ENCODE measurements at regions not wholly inside any gene's neighbourhood (a gene's known extent, or its start where the extent isn't known, plus 50 kb on each side); places are given as distances from the start of the nearest gene placed in this dataset.

DNA sequence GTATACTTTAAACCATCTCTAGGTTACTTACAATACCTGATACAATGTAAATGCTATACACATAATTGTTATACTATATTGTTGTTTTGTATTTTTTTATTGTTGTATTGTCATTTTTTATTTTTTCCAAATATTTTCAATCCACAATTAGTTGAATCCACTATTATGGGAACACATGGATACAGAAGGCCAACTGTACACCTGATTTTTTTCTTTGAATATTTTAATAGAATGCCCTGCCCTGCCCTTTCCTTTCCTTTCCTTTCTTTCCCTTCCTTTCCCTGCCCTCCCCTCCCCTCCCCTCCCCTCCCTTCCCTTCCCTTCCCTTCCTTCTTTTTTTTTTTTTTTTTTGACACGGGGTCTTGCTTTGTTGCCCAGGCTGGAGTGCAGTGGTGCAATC lies 120.2 kb downstream of the SLC4A3 start:
- TF ChIP-seq ELF4 (IDR thresholded peaks at IDR 0.05) (no peak), SUZ12 (IDR thresholded peaks at IDR 0.05) (no peak), FOXK2 (IDR thresholded peaks at IDR 0.05) (no peak), FOXM1 (IDR thresholded peaks at IDR 0.05; ENCODE audit: borderline replicate concordance) (no peak), CTBP1 (IDR thresholded peaks at IDR 0.05; ENCODE audit: borderline replicate concordance) (no peak), SP1 (IDR thresholded peaks at IDR 0.05) (no peak), FOXA1 (IDR thresholded peaks at IDR 0.05) (no peak), L3MBTL2 (conservative IDR thresholded peaks at IDR 0.05) (no peak), NFRKB (IDR thresholded peaks at IDR 0.05) (no peak), HDGF (IDR thresholded peaks at IDR 0.05; ENCODE audit: borderline replicate concordance) (no peak)
- TF ChIP-seq, protein P1, sequence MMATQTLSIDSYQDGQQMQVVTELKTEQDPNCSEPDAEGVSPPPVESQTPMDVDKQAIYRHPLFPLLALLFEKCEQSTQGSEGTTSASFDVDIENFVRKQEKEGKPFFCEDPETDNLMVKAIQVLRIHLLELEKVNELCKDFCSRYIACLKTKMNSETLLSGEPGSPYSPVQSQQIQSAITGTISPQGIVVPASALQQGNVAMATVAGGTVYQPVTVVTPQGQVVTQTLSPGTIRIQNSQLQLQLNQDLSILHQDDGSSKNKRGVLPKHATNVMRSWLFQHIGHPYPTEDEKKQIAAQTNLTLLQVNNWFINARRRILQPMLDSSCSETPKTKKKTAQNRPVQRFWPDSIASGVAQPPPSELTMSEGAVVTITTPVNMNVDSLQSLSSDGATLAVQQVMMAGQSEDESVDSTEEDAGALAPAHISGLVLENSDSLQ (IDR thresholded peaks at IDR 0.05): no peak

Measured in HEK293T (cell line).